ENCODE measurements at regions not wholly inside any gene's neighbourhood (a gene's known extent, or its start where the extent isn't known, plus 50 kb on each side); places are given as distances from the start of the nearest gene placed in this dataset.

- no peak for TF ChIP-seq ZNF2 (tag by site-specific recombination; IDR thresholded peaks at IDR 0.05)
- no peak for TF ChIP-seq ZNF529 (tag by site-specific recombination; IDR thresholded peaks at IDR 0.05; ENCODE audit: insufficient replicate concordance)
- no peak for TF ChIP-seq SETDB1 (IDR thresholded peaks at IDR 0.05; ENCODE audit: insufficient read length, low read length)
- no peak for TF ChIP-seq OSR2 (tag by site-specific recombination; IDR thresholded peaks at IDR 0.05)
- TF ChIP-seq KLF9 (tag by site-specific recombination; IDR thresholded peaks at IDR 0.05; ENCODE audit: low read depth): no peak
- TF ChIP-seq ZXDB (tag by site-specific recombination; IDR thresholded peaks at IDR 0.05): no peak
- no peak for TF ChIP-seq GLIS1 (tag by site-specific recombination; IDR thresholded peaks at IDR 0.05)
- TF ChIP-seq, protein P1, sequence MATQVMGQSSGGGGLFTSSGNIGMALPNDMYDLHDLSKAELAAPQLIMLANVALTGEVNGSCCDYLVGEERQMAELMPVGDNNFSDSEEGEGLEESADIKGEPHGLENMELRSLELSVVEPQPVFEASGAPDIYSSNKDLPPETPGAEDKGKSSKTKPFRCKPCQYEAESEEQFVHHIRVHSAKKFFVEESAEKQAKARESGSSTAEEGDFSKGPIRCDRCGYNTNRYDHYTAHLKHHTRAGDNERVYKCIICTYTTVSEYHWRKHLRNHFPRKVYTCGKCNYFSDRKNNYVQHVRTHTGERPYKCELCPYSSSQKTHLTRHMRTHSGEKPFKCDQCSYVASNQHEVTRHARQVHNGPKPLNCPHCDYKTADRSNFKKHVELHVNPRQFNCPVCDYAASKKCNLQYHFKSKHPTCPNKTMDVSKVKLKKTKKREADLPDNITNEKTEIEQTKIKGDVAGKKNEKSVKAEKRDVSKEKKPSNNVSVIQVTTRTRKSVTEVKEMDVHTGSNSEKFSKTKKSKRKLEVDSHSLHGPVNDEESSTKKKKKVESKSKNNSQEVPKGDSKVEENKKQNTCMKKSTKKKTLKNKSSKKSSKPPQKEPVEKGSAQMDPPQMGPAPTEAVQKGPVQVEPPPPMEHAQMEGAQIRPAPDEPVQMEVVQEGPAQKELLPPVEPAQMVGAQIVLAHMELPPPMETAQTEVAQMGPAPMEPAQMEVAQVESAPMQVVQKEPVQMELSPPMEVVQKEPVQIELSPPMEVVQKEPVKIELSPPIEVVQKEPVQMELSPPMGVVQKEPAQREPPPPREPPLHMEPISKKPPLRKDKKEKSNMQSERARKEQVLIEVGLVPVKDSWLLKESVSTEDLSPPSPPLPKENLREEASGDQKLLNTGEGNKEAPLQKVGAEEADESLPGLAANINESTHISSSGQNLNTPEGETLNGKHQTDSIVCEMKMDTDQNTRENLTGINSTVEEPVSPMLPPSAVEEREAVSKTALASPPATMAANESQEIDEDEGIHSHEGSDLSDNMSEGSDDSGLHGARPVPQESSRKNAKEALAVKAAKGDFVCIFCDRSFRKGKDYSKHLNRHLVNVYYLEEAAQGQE (tag by site-specific recombination; IDR thresholded peaks at IDR 0.05): no peak
- no peak for TF ChIP-seq ZNF791 (tag by site-specific recombination; IDR thresholded peaks at IDR 0.05)
- no peak for TF ChIP-seq KLF10 (tag by site-specific recombination; IDR thresholded peaks at IDR 0.05)
- TF ChIP-seq GLIS2 (tag by site-specific recombination; IDR thresholded peaks at IDR 0.05): no peak
- no peak for TF ChIP-seq ZBTB8A (tag by site-specific recombination; IDR thresholded peaks at IDR 0.05)
- no peak for TF ChIP-seq ZNF514 (tag by site-specific recombination; IDR thresholded peaks at IDR 0.05)
- no peak for TF ChIP-seq ZNF239 (tag by site-specific recombination; IDR thresholded peaks at IDR 0.05)
- TF ChIP-seq, protein P2, sequence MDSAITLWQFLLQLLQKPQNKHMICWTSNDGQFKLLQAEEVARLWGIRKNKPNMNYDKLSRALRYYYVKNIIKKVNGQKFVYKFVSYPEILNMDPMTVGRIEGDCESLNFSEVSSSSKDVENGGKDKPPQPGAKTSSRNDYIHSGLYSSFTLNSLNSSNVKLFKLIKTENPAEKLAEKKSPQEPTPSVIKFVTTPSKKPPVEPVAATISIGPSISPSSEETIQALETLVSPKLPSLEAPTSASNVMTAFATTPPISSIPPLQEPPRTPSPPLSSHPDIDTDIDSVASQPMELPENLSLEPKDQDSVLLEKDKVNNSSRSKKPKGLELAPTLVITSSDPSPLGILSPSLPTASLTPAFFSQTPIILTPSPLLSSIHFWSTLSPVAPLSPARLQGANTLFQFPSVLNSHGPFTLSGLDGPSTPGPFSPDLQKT (IDR thresholded peaks at IDR 0.05; ENCODE audit: borderline replicate concordance, low read depth, low read length): no peak
- TF ChIP-seq TCF7L2 (IDR thresholded peaks at IDR 0.05; ENCODE audit: borderline replicate concordance, low read depth, low read length): no peak
- Histone ChIP-seq H3K9me3 (ENCODE audit: control insufficient read depth, insufficient read depth, low read depth, low read length) (no peaks in the 10 kb centered on the region), H3K36me3 (ENCODE audit: control insufficient read depth in 2 of 2, insufficient read depth in 1 of 2, low read length in 2 of 2) (no peaks in the 10 kb centered on the region), H3K4me3 (ENCODE audit: low read depth, low read length) (no peak overlapping the region), H3K27ac (ENCODE audit: extremely low read depth, low read depth, low read length) (no peak overlapping the region), H3K4me1 (ENCODE audit: control insufficient read depth, insufficient read depth, low read length) (no peaks in the 10 kb centered on the region)
- ChIA-PET POLR2A (no interaction called here), CTCF (interaction anchor here (0.7 kb wide), 1 partner anchor 18 kb away, joined by 3 read pairs; no protein-coding TSS in a partner anchor)
These were observed 745.8 kb downstream of the MRPL39 start for GRCh38 chr21:24861471-24861870.

DNA sequence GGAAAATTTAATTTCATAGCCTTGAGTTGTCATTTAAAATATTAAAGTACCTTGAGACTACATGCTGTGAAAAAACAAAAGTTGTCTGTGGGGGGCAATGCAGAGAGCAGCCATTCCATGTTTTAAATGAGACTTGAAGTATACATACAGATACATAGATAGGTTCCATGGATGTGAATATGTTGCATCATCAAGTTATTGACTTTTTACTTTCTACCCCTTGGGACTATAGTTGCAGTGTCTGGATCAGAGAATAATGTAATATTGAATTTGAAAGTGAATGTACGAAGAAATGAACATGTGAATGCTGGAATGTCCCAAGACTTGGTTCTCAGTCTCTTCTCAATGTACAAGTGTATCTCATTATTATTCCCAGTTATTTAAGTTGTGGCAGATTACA, 751.0 kb downstream of the MRPL39 start:
- H3K36me3 ChIP-seq (ENCODE audit: control insufficient read depth in 2 of 2, insufficient read depth in 1 of 2, low read length in 2 of 2): no peaks in the 10 kb centered on the region
- H3K27ac ChIP-seq (ENCODE audit: extremely low read depth, low read depth, low read length): no peak overlapping the region
- POLR2A ChIA-PET: no interaction called here
- no peaks in the 10 kb centered on the region for H3K9me3 ChIP-seq (ENCODE audit: control insufficient read depth, insufficient read depth, low read depth, low read length)
- H3K4me1 ChIP-seq (ENCODE audit: control insufficient read depth, insufficient read depth, low read length): no peaks in the 10 kb centered on the region
- H3K4me3 ChIP-seq (ENCODE audit: low read depth, low read length): no peak overlapping the region
- TF ChIP-seq ZNF416 (tag by site-specific recombination; IDR thresholded peaks at IDR 0.05): no peak
- no peak for TF ChIP-seq ZNF645 (tag by site-specific recombination; IDR thresholded peaks at IDR 0.05)
- no peak for TF ChIP-seq ZNF521 (tag by site-specific recombination; IDR thresholded peaks at IDR 0.05)
- CTCF ChIA-PET: no interaction called here

Measured in HEK293 (cell line).